IPS DF 6.9 (cell line): ENCODE measurements at regions not wholly inside any gene's neighbourhood (a gene's known extent, or its start where the extent isn't known, plus 50 kb on each side); places are given as distances from the start of the nearest gene placed in this dataset.
"Not testable (repeated sequence)": the region's sequence is repeated elsewhere in the genome, so short reads cannot be mapped to it uniquely, and the experiment has no call there.

Experiments used
- DNase-seq: peaks from one replicate; pipeline ENCODE4 v3.0.0-alpha.2; 2013; ENCODE audit warnings: low read depth, low spot score
- H3K27ac ChIP-seq: one replicate; pipeline ENCODE4 v1.5.1; 2013; ENCODE audit warnings: low read length, control low read depth
- H3K27me3 ChIP-seq: 2 replicates; pipeline ENCODE4 v1.6.1; 2013; ENCODE audit warnings: mild to moderate bottlenecking, low read length; ENCODE audit not compliant: control insufficient read depth, insufficient read depth
- H3K36me3 ChIP-seq: 2 replicates; pipeline ENCODE4 v1.6.1; 2013; ENCODE audit warnings: low read length; ENCODE audit not compliant: control insufficient read depth, insufficient read depth
- H3K4me1 ChIP-seq: 2 replicates; pipeline ENCODE4 v1.6.1; 2013; ENCODE audit warnings: low read length; ENCODE audit not compliant: control insufficient read depth, insufficient read depth
- H3K4me3 ChIP-seq: 2 replicates; pipeline ENCODE4 v1.5.1; 2013; ENCODE audit warnings: mild to moderate bottlenecking, low read length
- H3K9me3 ChIP-seq: 2 replicates; pipeline ENCODE4 v1.6.1; 2013; ENCODE audit warnings: low read length, inconsistent platforms; ENCODE audit not compliant: control insufficient read depth, insufficient read depth
- WGBS: extraction: QIAGEN DNeasy Blood & Tissue Kit; methylation state at CpG from one replicate; pipeline ENCODE4 v1.1.7; 2013; ENCODE audit warnings: mixed read lengths, missing lambda C conversion rate; ENCODE audit not compliant: insufficient read length, insufficient coverage; 5-methylcytosine and 5-hydroxymethylcytosine counted together

DNA sequence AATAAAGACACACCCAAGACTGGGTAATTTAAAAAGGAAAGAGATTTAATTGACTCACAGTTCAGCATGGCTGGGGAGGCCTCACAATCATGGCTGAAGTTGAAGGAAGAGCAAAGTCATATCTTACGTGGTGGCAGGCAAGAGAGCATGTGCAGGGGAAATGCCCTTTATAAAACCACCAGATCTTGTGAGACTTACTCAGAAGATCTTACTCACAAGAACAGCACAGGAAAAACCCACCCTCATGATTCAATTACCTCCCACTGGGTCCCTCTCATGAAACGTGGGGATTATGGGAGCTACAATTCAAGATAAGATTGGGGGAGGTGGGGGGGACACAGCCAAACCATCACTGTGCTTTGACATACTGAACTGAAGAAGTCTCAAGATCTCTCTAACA lies 800.0 kb downstream of the TENT5A start:
- not testable (repeated sequence) for H3K4me3 ChIP-seq, H3K4me1 ChIP-seq, H3K27me3 ChIP-seq, H3K36me3 ChIP-seq, H3K9me3 ChIP-seq, H3K27ac ChIP-seq, DNase-seq
- WGBS: no CpG with 5 or more reads among the region's 2 CpGs

DNA sequence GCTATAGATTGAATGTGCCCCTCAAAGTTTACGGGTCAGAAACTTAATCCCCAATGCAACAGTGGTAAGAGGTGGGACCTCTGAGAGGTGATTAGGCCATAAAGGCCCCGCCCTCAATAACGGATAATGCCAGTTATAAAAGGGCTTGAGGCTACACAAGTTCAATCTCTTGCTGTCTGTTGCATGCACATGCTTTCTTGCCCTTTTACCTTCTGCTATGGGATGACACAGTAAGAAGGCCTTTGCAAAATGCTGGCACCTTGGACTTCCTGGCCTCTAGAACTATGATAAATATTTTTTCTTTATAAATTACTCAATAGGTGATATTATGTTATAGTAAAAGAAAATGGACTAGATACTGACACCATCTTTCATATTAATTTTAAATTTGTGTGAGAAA lies 806.1 kb downstream of the TENT5A start:
- H3K4me1 ChIP-seq: no peaks in the 10 kb centered on the region
- no peak overlapping the region for H3K4me3 ChIP-seq
- H3K9me3 ChIP-seq: no peaks in the 10 kb centered on the region
- H3K36me3 ChIP-seq: no peaks in the 10 kb centered on the region
- no peaks in the 10 kb centered on the region for H3K27me3 ChIP-seq
- no CpG with 5 or more reads among the region's 3 CpGs for WGBS
- DNase-seq: no peak
- H3K27ac ChIP-seq: no peak overlapping the region

DNA sequence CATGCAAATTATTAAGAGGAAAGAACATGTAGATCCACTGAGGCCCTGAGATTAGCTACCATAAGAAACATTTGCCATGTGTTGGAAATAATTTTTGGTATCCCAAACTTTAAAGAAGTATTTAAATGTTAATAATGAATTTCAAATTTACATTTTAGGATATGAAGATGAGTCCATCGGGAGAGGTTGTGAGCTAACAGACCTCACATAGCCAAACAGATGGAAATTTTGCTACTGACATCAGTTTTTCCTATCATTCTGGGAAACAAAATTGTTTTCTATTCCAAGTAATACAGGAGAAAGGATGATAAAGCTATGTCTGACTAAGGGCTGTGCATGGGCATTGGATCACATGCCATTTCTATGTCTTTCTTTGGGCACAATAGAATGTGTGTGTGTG lies 809.6 kb downstream of the TENT5A start:
- no peak overlapping the region for H3K4me3 ChIP-seq
- WGBS: no CpG with 5 or more reads among the region's 1 CpG
- no peaks in the 10 kb centered on the region for H3K4me1 ChIP-seq
- H3K27ac ChIP-seq: no peak overlapping the region
- no peak for DNase-seq
- H3K36me3 ChIP-seq: no peaks in the 10 kb centered on the region
- H3K9me3 ChIP-seq: no peaks in the 10 kb centered on the region
- no peaks in the 10 kb centered on the region for H3K27me3 ChIP-seq

DNA sequence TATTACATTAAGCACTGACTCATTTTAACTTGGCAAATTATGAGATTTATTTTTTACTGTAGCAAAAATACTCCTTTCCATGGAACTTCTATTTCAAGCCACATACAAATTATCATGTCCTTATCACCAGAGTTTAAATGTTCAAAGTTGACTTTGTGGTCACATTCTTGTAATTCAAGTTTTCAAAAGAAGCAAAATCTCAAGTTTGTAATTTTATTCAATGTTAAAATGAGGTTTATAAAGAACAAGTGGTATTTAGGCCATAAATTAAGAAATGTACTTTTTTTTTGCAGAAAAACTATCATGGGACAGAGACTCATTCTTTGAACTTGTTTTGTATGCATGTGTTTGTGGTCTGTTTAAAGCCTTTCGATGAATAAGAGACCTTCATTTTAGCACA lies 811.5 kb downstream of the TENT5A start:
- DNase-seq: no peak
- H3K4me3 ChIP-seq: no peak overlapping the region

DNA sequence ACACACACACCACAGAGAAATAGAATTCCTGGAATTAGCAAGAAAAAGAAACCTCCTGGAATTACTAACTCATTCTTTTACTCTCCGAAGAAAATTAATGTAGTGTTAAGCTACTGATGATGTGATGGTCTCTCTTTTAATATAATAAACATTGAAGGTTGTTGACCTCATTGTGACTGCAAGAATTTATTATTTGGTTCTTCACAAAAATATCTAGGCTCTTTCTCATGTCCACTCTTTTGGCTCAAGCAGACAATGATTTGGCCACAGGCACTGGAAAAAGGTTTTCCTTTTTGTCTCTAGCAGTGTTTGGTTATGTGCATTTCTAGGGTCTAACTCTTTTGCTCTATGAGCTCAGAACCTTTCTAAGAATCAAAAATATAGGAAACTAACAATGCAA lies 811.9 kb downstream of the TENT5A start:
- Histone ChIP-seq H3K9me3 (no peaks in the 10 kb centered on the region), H3K4me1 (no peaks in the 10 kb centered on the region), H3K4me3 (no peak overlapping the region), H3K27me3 (no peaks in the 10 kb centered on the region), H3K27ac (no peak overlapping the region), H3K36me3 (no peaks in the 10 kb centered on the region)
- no CpG with 5 or more reads among the region's 1 CpG for WGBS
- DNase-seq: no peak

More for the DNA sequence above, 811.5 kb downstream of the TENT5A start:
- Histone ChIP-seq H3K9me3 (no peaks in the 10 kb centered on the region), H3K27ac (no peak overlapping the region), H3K27me3 (no peaks in the 10 kb centered on the region), H3K36me3 (no peaks in the 10 kb centered on the region), H3K4me1 (no peaks in the 10 kb centered on the region)
- WGBS: no CpG with 5 or more reads among the region's 1 CpG

DNA sequence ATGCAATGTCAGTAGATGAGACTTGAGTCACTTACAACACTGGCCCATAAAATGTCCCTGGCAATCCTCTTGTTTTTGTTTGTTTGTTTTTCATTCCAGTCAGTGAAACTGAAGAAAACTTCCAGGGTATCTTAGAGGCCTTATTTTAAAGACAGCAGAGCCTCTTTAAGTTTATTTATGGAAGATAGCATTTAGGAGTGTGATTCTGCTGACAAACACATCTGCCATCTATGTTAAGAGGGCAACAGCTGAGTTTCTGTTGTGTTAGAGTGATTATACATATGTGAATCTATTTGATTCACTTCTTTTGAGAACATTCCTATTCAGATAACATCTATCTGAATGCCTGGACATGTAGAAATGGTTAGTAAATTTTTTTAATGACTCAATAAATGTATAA lies 812.6 kb downstream of the TENT5A start:
- Histone ChIP-seq H3K36me3 (no peaks in the 10 kb centered on the region), H3K27ac (no peak overlapping the region), H3K9me3 (no peaks in the 10 kb centered on the region), H3K4me1 (no peaks in the 10 kb centered on the region), H3K4me3 (no peak overlapping the region), H3K27me3 (no peaks in the 10 kb centered on the region)
- DNase-seq: no peak

DNA sequence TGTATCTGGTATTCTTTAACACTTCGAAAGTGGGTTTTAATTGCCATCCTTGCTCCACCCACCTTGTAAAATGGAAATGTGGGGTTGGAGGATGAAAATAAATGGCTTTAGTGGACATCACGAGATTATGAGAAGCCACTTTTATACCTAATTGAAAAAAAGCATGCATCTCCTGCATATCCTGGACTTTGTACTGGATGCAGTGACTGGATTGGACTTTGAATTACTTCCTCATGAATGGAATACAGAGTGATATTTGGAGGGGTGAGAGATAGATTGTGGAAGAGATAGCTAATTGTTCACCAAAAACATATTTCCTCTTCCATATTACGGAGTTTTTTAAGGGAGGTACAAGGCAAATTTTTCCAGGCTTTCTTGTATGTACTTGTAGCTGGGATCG lies 813.0 kb downstream of the TENT5A start:
- no CpG with 5 or more reads among the region's 4 CpGs for WGBS
- Histone ChIP-seq H3K36me3 (no peaks in the 10 kb centered on the region), H3K9me3 (no peaks in the 10 kb centered on the region), H3K4me1 (no peaks in the 10 kb centered on the region), H3K27ac (no peak overlapping the region), H3K27me3 (no peaks in the 10 kb centered on the region), H3K4me3 (no peak overlapping the region)
- DNase-seq: no peak

DNA sequence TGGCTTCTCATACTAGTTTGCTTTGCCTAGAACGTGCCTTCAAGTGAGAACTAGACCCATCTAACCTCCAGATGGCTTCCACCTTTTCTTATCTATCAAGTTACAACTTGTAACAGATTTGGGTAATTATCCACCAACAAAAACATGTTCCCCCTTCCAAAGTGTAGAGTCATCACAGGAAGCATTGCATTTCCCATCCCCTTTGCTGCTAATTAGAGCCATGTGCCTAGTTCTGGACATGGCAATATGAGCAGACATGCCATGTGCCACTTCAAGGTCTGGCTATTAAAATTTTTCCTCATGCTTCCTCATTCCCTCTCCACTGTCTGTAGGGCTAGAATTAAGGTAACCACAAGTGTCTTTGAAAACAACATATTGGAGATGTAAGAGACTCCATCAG lies 814.4 kb downstream of the TENT5A start:
- Histone ChIP-seq H3K4me1 (no peaks in the 10 kb centered on the region), H3K27ac (no peak overlapping the region), H3K4me3 (no peak overlapping the region), H3K27me3 (no peaks in the 10 kb centered on the region), H3K9me3 (no peaks in the 10 kb centered on the region), H3K36me3 (no peaks in the 10 kb centered on the region)
- no CpG with 5 or more reads among the region's 1 CpG for WGBS
- no peak for DNase-seq

DNA sequence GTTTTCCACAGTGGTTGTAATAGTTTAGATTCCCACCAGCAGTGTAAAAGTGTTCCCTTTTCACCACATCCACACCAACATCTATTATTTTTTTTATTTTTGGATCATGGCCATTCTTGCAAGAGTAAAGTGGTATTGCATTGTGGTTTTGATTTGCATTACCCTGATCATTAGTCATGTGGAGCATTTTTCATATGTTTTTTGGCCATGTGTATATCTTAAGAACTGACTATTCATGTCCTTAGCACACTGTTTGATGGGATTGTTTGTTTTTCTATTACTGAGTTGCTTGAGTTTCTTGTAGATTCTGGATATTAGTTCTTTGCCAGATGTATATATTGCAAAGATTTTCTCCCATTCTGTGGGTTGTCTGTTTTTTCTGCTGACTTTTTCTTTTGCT lies 820.1 kb downstream of the TENT5A start:
- no peak overlapping the region for H3K27ac ChIP-seq
- no peaks in the 10 kb centered on the region for H3K9me3 ChIP-seq
- no peaks in the 10 kb centered on the region for H3K27me3 ChIP-seq
- no peak for DNase-seq
- H3K4me1 ChIP-seq: no peaks in the 10 kb centered on the region
- H3K36me3 ChIP-seq: no peaks in the 10 kb centered on the region
- H3K4me3 ChIP-seq: no peak overlapping the region

DNA sequence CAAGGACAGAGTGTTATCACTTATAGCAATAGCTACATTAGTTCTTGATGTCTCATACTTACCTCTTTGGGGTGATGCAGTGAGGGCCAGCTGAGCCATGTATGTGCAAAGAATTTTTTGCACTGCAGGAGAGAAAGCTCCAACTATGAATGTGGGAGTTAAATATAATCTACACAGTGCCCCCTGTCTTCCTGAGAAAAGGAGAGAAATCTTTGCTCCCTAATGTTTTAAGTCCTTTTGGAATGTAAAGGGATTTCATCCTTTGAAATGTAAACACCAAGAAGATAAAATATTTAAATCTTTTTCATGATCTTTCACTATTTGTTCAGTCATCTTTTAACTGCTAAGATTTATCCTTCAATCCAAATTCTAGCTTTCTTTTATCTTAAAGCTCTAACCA lies 822.1 kb downstream of the TENT5A start:
- Histone ChIP-seq H3K4me1 (no peaks in the 10 kb centered on the region), H3K27me3 (no peaks in the 10 kb centered on the region), H3K4me3 (no peak overlapping the region), H3K27ac (no peak overlapping the region), H3K36me3 (no peaks in the 10 kb centered on the region), H3K9me3 (no peaks in the 10 kb centered on the region)
- no peak for DNase-seq

DNA sequence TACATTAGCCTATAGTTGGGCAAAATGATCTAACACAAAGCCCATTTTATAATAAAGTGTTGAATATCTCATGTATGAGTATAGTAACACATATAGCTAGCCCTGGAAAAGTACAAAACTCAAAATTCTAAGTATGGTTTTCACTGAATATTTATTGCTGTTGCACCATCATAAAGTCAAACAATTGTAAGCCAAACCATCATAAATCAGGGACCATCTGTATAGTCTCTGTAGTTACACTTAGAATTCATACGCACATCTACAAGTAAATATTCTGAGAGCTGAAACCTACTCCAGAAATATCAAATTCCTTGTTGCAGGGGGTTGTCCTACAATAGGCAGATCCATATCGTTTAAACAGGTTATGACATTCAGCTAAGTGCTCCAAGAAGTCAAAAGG lies 817.3 kb downstream of the BCKDHB start:
- no peak for DNase-seq
- no peaks in the 10 kb centered on the region for H3K36me3 ChIP-seq
- H3K9me3 ChIP-seq: no peaks in the 10 kb centered on the region
- H3K4me1 ChIP-seq: no peaks in the 10 kb centered on the region
- no peaks in the 10 kb centered on the region for H3K27me3 ChIP-seq
- WGBS: no CpG with 5 or more reads among the region's 2 CpGs
- H3K4me3 ChIP-seq: no peak overlapping the region
- no peak overlapping the region for H3K27ac ChIP-seq
